ENCODE measurements at regions not wholly inside any gene's neighbourhood (a gene's known extent, or its start where the extent isn't known, plus 50 kb on each side); places are given as distances from the start of the nearest gene placed in this dataset.

- ATAC-seq, result no peak
Observed at GRCh38 chr15:100758555-100758954, 121.1 kb upstream of the ALDH1A3 start.

GRCh38 chr15:100759106-100759505 is 120.5 kb upstream of the ALDH1A3 start:
- TF ChIP-seq CTCF (IDR thresholded peaks at IDR 0.05), result no peak
- peaks cover 0 to 3% (median 0%) of the 10 kb centered on the region in 4 donors for H3K9me3 ChIP-seq
- H3K4me1 ChIP-seq, result no peaks in the 10 kb centered on the region
- FAIRE-seq (no peak), DNase-seq (peak in 1 of 6 donors; percentile 4), ATAC-seq (peak in 1 of 4 donors; percentile 54)
- no peaks in the 10 kb centered on the region for H3K36me3 ChIP-seq
- H3K27ac ChIP-seq, result no peak overlapping the region
- H3K4me3 ChIP-seq, result no peak overlapping the region
- 42 to 48% methylated on average over 6 of the region's 6 CpGs for WGBS, 2 donors
- intact Hi-C loops (cut with DNase I), result no loop called here
- no peaks in the 10 kb centered on the region for H3K27me3 ChIP-seq

More at GRCh38 chr15:100758555-100758954, 121.1 kb upstream of the ALDH1A3 start:
- intact Hi-C loops (cut with DNase I), result no loop called here
- FAIRE-seq, result no peak
- WGBS, 2 donors, result 65 to 72% methylated on average over 6 of the region's 6 CpGs
- no peak overlapping the region for H3K27ac ChIP-seq
- no peak for TF ChIP-seq CTCF (IDR thresholded peaks at IDR 0.05)
- H3K36me3 ChIP-seq, result no peaks in the 10 kb centered on the region
- no peak for DNase-seq
- H3K4me1 ChIP-seq, result no peaks in the 10 kb centered on the region
- H3K9me3 ChIP-seq, result peaks cover 0 to 3% (median 0%) of the 10 kb centered on the region in 4 donors
- H3K4me3 ChIP-seq, result no peak overlapping the region
- no peaks in the 10 kb centered on the region for H3K27me3 ChIP-seq

GRCh38 chr15:100759698-100760356 is 119.8 kb upstream of the ALDH1A3 start:
- H3K27ac ChIP-seq, result no peak overlapping the region
- H3K36me3 ChIP-seq, result no peaks in the 10 kb centered on the region
- peak in 1 of 6 donors; percentile 10 for DNase-seq
- intact Hi-C loops (cut with DNase I), result no loop called here
- FAIRE-seq, result no peak
- H3K4me3 ChIP-seq, result no peak overlapping the region
- no peak for TF ChIP-seq CTCF (IDR thresholded peaks at IDR 0.05)
- H3K9me3 ChIP-seq, result peaks cover 0 to 3% (median 0%) of the 10 kb centered on the region in 4 donors
- no peaks in the 10 kb centered on the region for H3K27me3 ChIP-seq
- peak in 3 of 4 donors; percentile 50 to 81 (median 69) for ATAC-seq
- WGBS, 2 donors, result 30 to 32% methylated on average over 12 of the region's 12 CpGs
- no peaks in the 10 kb centered on the region for H3K4me1 ChIP-seq

DNA sequence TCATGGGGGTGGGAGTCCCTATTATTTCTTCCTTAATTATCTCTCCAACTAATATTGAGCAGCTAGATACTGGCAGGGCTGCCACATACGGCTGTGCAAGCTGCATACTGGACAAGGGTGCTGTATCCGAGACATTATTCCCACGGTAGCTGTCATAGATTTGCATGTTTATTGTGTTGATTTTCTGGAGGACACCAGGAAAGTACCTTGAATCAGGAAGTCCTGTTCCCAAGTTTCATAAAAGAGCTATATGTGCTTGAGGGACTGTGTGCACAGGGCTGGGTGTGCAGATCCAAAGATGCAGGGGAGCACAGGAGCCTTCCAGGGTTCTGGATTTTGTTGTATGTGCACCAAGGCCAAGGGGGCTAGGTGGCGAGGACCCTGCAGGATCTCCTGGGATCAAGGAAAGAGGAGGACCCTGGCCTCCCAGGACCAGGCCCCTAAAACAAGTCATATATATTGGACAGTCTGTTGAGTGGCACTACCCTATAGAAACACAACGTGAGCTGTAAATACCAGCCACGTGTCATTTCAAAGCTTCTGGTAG is 119.2 kb upstream of the ALDH1A3 start:
- FAIRE-seq, result no peak
- Histone ChIP-seq H3K4me3 (no peak overlapping the region), H3K27me3 (no peaks in the 10 kb centered on the region), H3K27ac (no peak overlapping the region), H3K4me1 (no peaks in the 10 kb centered on the region), H3K9me3 (peaks cover 0 to 3% (median 0%) of the 10 kb centered on the region in 4 donors), H3K36me3 (no peaks in the 10 kb centered on the region)
- no peak for TF ChIP-seq CTCF (IDR thresholded peaks at IDR 0.05)
- ATAC-seq, result peak in 2 of 4 donors; percentile 8 to 33
- peak in 1 of 6 donors; percentile 6 for DNase-seq
- intact Hi-C loops (cut with DNase I), result no loop called here
- WGBS, 2 donors, result 53 to 54% methylated on average over 6 of the region's 6 CpGs

Measured in pancreas (tissue), 10 donors.